ENCODE measurements at regions not wholly inside any gene's neighbourhood (a gene's known extent, or its start where the extent isn't known, plus 50 kb on each side); places are given as distances from the start of the nearest gene placed in this dataset.

- peak; percentile 72 for DNase-seq
These were observed 158.9 kb downstream of the TBXT start for GRCh38 chr6:166008441-166009369.

- peak; percentile 42 for DNase-seq
These were observed 160.0 kb downstream of the TBXT start for GRCh38 chr6:166007349-166008263.

GRCh38 chr6:166006900-166007301 lies 160.8 kb downstream of the TBXT start:
- DNase-seq, result no peak

- peak; percentile 97 for DNase-seq
These were observed 161.4 kb downstream of the TBXT start for GRCh38 chr6:166005944-166006899.

- DNase-seq, result peak; percentile 55
These were observed 162.2 kb downstream of the TBXT start for GRCh38 chr6:166005401-166005943.

GRCh38 chr6:166004876-166005275 lies 162.8 kb downstream of the TBXT start:
- DNase-seq, result no peak

- no peak for DNase-seq
These were observed 163.2 kb downstream of the TBXT start for GRCh38 chr6:166004471-166004870.

GRCh38 chr6:166003569-166003968 lies 164.1 kb downstream of the TBXT start:
- DNase-seq, result no peak

- DNase-seq, result no peak
These were observed 166.3 kb downstream of the TBXT start for GRCh38 chr6:166001359-166001758.

- DNase-seq, result no peak
These were observed 168.4 kb downstream of the TBXT start for GRCh38 chr6:165999279-165999678.

- no peak for DNase-seq
These were observed 169.6 kb downstream of the TBXT start for GRCh38 chr6:165998072-165998471.

GRCh38 chr6:165991341-165991740 lies 176.3 kb downstream of the TBXT start:
- DNase-seq, result no peak

GRCh38 chr6:165990216-165990615 lies 177.4 kb downstream of the TBXT start:
- no peak for DNase-seq

- peak; percentile 47 for DNase-seq
These were observed 178.7 kb downstream of the TBXT start for GRCh38 chr6:165988757-165989456.

GRCh38 chr6:165988302-165988756 lies 179.3 kb downstream of the TBXT start:
- DNase-seq, result peak; percentile 47

- DNase-seq, result peak; percentile 47
These were observed 180.0 kb downstream of the TBXT start for GRCh38 chr6:165987483-165988301.

GRCh38 chr6:165986914-165987482 lies 180.7 kb downstream of the TBXT start:
- peak; percentile 62 for DNase-seq

- no peak for DNase-seq
These were observed 181.2 kb downstream of the TBXT start for GRCh38 chr6:165986311-165986913.

- no peak for DNase-seq
These were observed 181.8 kb downstream of the TBXT start for GRCh38 chr6:165985806-165986299.
